ENCODE measurements at regions not wholly inside any gene's neighbourhood (a gene's known extent, or its start where the extent isn't known, plus 50 kb on each side); places are given as distances from the start of the nearest gene placed in this dataset.

DNA sequence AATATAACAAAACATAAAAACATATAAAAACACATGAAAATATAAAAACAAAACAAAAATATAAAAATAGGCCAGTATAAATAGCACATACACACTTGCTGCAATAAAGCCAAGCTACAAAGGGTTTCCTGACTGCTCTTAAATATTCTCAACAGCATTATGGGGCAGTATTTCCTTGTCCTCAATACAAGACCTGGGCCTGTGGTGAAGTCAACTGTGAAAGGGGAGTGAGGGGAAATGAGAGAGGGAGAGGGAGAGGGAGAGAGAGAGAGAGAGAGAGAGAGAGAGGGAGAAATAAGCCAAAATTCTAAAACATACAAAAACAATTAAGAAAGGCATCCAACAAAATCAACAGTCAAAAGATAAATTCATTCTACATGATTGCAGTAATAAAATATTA is 82.6 kb upstream of the NEDD4L start:
- Histone ChIP-seq H2BK5ac (ENCODE audit: low read depth, low read length, poor library complexity) (no peak overlapping the region), H4K12ac (ENCODE audit: low read depth, low read length) (no peak overlapping the region), H3K79me2 (ENCODE audit: control insufficient read depth, insufficient read depth, low read length, poor library complexity) (no peaks in the 10 kb centered on the region)

DNA sequence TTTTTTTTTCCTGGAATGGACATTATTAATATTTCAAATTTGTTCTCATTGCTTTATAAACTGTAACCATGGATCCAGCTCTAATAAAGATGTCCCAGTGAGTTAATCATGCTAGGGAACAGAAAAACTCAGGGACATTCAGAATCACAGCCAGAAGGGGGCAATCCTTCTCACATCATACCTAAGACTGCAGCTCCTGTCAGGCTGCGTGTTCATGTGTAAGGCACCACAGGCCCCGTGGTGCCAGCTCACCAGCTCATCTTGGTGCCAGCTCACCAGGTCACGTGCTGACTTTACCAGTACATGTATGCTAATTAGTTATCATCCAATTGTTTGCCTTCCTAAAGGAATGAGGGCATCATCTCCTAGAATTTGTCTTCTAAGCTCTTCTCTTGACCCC is 84.7 kb upstream of the NEDD4L start:
- no peak overlapping the region for H3K4ac ChIP-seq (ENCODE audit: low read depth, low read length)
- no peak overlapping the region for H4K91ac ChIP-seq (ENCODE audit: low read depth, low read length)
- no peak overlapping the region for H3K18ac ChIP-seq (ENCODE audit: low read length)
- H3K4me3 ChIP-seq (ENCODE audit: low read depth, low read length) = no peak overlapping the region
- no peaks in the 10 kb centered on the region for H3K36me3 ChIP-seq (ENCODE audit: control insufficient read depth in 1 of 2, insufficient read depth in 2 of 2, low read length in 2 of 2)
- no peak overlapping the region for H4K12ac ChIP-seq (ENCODE audit: low read depth, low read length)
- H2BK12ac ChIP-seq (ENCODE audit: low read length) = no peak overlapping the region
- H3K27ac ChIP-seq (ENCODE audit: low read depth, low read length) = no peak overlapping the region
- H4K8ac ChIP-seq (ENCODE audit: low read depth, low read length) = no peak overlapping the region
- no peak overlapping the region for H2BK120ac ChIP-seq (ENCODE audit: insufficient read depth, low read length, poor library complexity)
- H3K4me1 ChIP-seq (ENCODE audit: control insufficient read depth in 1 of 2, insufficient read depth in 2 of 2, low read length in 2 of 2) = no peaks in the 10 kb centered on the region
- H2AFZ ChIP-seq (ENCODE audit: insufficient read depth, low read length, poor library complexity) = no peak overlapping the region
- H3K4me2 ChIP-seq (ENCODE audit: low read length) = no peak overlapping the region
- no peak overlapping the region for H3K23ac ChIP-seq (ENCODE audit: low read length)
- no peaks in the 10 kb centered on the region for H3K79me1 ChIP-seq (ENCODE audit: low read length)
- peak in 1 of 2 donors; percentile 49 for DNase-seq
- no peaks in the 10 kb centered on the region for H3K27me3 ChIP-seq (ENCODE audit: insufficient read depth, low read length)
- H3K14ac ChIP-seq (ENCODE audit: low read length) = no peak overlapping the region
- H2AK5ac ChIP-seq (ENCODE audit: low read length) = no peak overlapping the region
- WGBS (ENCODE audit: extremely low coverage, insufficient coverage, insufficient read length) = no CpG with 5 or more reads among the region's 3 CpGs
- H3K9ac ChIP-seq (ENCODE audit: low read length) = no peak overlapping the region
- no peaks in the 10 kb centered on the region for H3K79me2 ChIP-seq (ENCODE audit: control insufficient read depth, insufficient read depth, low read length, poor library complexity)
- no peak overlapping the region for H2BK5ac ChIP-seq (ENCODE audit: low read depth, low read length, poor library complexity)
- H3K9me3 ChIP-seq (ENCODE audit: insufficient read depth, low read depth, low read length) = no peaks in the 10 kb centered on the region

More for the DNA sequence above, 82.6 kb upstream of the NEDD4L start:
- H3K23ac ChIP-seq (ENCODE audit: low read length) = no peak overlapping the region
- no peaks in the 10 kb centered on the region for H3K27me3 ChIP-seq (ENCODE audit: insufficient read depth, low read length)
- no peak overlapping the region for H4K8ac ChIP-seq (ENCODE audit: low read depth, low read length)
- H2AFZ ChIP-seq (ENCODE audit: insufficient read depth, low read length, poor library complexity) = no peak overlapping the region
- DNase-seq = no peak
- H3K4me2 ChIP-seq (ENCODE audit: low read length) = no peak overlapping the region
- no peak overlapping the region for H2BK12ac ChIP-seq (ENCODE audit: low read length)
- no peaks in the 10 kb centered on the region for H3K79me1 ChIP-seq (ENCODE audit: low read length)
- H3K36me3 ChIP-seq (ENCODE audit: control insufficient read depth in 1 of 2, insufficient read depth in 2 of 2, low read length in 2 of 2) = no peaks in the 10 kb centered on the region
- no peaks in the 10 kb centered on the region for H3K9me3 ChIP-seq (ENCODE audit: insufficient read depth, low read depth, low read length)
- H3K9ac ChIP-seq (ENCODE audit: low read length) = no peak overlapping the region
- H3K27ac ChIP-seq (ENCODE audit: low read depth, low read length) = no peak overlapping the region
- H2BK120ac ChIP-seq (ENCODE audit: insufficient read depth, low read length, poor library complexity) = no peak overlapping the region
- H3K14ac ChIP-seq (ENCODE audit: low read length) = no peak overlapping the region
- H3K4me1 ChIP-seq (ENCODE audit: control insufficient read depth in 1 of 2, insufficient read depth in 2 of 2, low read length in 2 of 2) = no peaks in the 10 kb centered on the region
- no peak overlapping the region for H3K4me3 ChIP-seq (ENCODE audit: low read depth, low read length)
- H4K91ac ChIP-seq (ENCODE audit: low read depth, low read length) = no peak overlapping the region
- no peak overlapping the region for H2AK5ac ChIP-seq (ENCODE audit: low read length)
- H3K4ac ChIP-seq (ENCODE audit: low read depth, low read length) = no peak overlapping the region
- H3K18ac ChIP-seq (ENCODE audit: low read length) = no peak overlapping the region

DNA sequence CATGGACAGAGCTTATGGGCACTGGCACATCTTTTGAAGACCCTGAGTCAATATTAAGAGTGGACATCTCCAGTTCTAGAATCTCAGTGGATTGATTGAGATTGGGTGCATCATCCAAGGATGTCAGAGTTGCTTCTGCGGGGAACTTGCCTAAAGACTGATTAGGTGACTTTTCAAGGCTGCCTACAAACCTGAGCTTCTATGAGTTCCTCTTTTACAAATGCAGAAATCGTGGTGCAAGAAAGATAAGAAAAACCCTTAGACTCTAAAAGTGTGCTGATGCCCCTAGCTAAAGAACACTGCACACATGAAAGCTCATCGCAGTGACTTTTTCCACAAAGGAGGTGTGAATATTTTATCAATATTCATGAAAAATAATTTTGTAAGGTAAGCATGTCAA is 86.8 kb upstream of the NEDD4L start:
- no peaks in the 10 kb centered on the region for H3K27me3 ChIP-seq (ENCODE audit: insufficient read depth, low read length)

DNA sequence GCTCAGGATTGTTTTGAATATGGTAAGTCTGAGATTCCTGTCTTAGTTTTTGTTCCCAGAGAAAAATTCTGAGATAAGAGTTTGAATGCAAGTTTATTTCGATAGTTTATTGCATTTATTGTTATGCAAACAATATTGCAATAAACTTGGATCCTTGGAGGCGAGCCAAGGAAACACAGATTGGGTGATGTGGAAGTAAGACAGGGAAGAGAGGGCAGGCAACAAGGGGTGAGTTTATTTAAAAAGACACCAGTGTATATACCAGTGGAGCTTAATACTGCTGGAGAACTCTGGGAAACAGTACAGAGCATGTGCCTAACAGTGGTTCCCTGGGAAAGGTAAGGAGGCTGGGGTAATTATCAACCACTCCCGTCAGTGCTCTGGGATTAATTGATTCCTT is 87.5 kb upstream of the NEDD4L start:
- Histone ChIP-seq H2BK5ac (ENCODE audit: low read depth, low read length, poor library complexity) (no peak overlapping the region), H2BK120ac (ENCODE audit: insufficient read depth, low read length, poor library complexity) (no peak overlapping the region), H3K14ac (ENCODE audit: low read length) (no peak overlapping the region), H2AFZ (ENCODE audit: insufficient read depth, low read length, poor library complexity) (no peak overlapping the region), H3K36me3 (ENCODE audit: control insufficient read depth in 1 of 2, insufficient read depth in 2 of 2, low read length in 2 of 2) (no peaks in the 10 kb centered on the region), H2BK12ac (ENCODE audit: low read length) (no peak overlapping the region), H3K79me1 (ENCODE audit: low read length) (no peaks in the 10 kb centered on the region), H3K4me2 (ENCODE audit: low read length) (no peak overlapping the region), H3K23ac (ENCODE audit: low read length) (no peak overlapping the region), H3K9ac (ENCODE audit: low read length) (no peak overlapping the region), H3K27me3 (ENCODE audit: insufficient read depth, low read length) (no peaks in the 10 kb centered on the region), H4K8ac (ENCODE audit: low read depth, low read length) (no peak overlapping the region), H4K91ac (ENCODE audit: low read depth, low read length) (no peak overlapping the region), H3K4me3 (ENCODE audit: low read depth, low read length) (no peak overlapping the region), H2AK5ac (ENCODE audit: low read length) (no peak overlapping the region), H3K18ac (ENCODE audit: low read length) (no peak overlapping the region), H3K27ac (ENCODE audit: low read depth, low read length) (no peak overlapping the region), H4K12ac (ENCODE audit: low read depth, low read length) (no peak overlapping the region), H3K4me1 (ENCODE audit: control insufficient read depth in 1 of 2, insufficient read depth in 2 of 2, low read length in 2 of 2) (no peaks in the 10 kb centered on the region), H3K9me3 (ENCODE audit: insufficient read depth, low read depth, low read length) (no peaks in the 10 kb centered on the region), H3K79me2 (ENCODE audit: control insufficient read depth, insufficient read depth, low read length, poor library complexity) (no peaks in the 10 kb centered on the region), H3K4ac (ENCODE audit: low read depth, low read length) (no peak overlapping the region)
- no peak for DNase-seq
- no CpG with 5 or more reads among the region's 3 CpGs for WGBS (ENCODE audit: extremely low coverage, insufficient coverage, insufficient read length)

More for the DNA sequence above, 86.8 kb upstream of the NEDD4L start:
- no peak overlapping the region for H3K4me2 ChIP-seq (ENCODE audit: low read length)
- H2AFZ ChIP-seq (ENCODE audit: insufficient read depth, low read length, poor library complexity) = no peak overlapping the region
- H3K4ac ChIP-seq (ENCODE audit: low read depth, low read length) = no peak overlapping the region
- no peak overlapping the region for H4K91ac ChIP-seq (ENCODE audit: low read depth, low read length)
- H2BK5ac ChIP-seq (ENCODE audit: low read depth, low read length, poor library complexity) = no peak overlapping the region
- no peak overlapping the region for H3K18ac ChIP-seq (ENCODE audit: low read length)
- DNase-seq = no peak
- no peak overlapping the region for H2BK120ac ChIP-seq (ENCODE audit: insufficient read depth, low read length, poor library complexity)
- H3K9ac ChIP-seq (ENCODE audit: low read length) = no peak overlapping the region
- H2AK5ac ChIP-seq (ENCODE audit: low read length) = no peak overlapping the region
- no peak overlapping the region for H3K14ac ChIP-seq (ENCODE audit: low read length)
- no peaks in the 10 kb centered on the region for H3K36me3 ChIP-seq (ENCODE audit: control insufficient read depth in 1 of 2, insufficient read depth in 2 of 2, low read length in 2 of 2)
- no peak overlapping the region for H3K23ac ChIP-seq (ENCODE audit: low read length)
- no peak overlapping the region for H2BK12ac ChIP-seq (ENCODE audit: low read length)
- no peak overlapping the region for H3K4me3 ChIP-seq (ENCODE audit: low read depth, low read length)
- no peak overlapping the region for H4K12ac ChIP-seq (ENCODE audit: low read depth, low read length)
- no peaks in the 10 kb centered on the region for H3K79me2 ChIP-seq (ENCODE audit: control insufficient read depth, insufficient read depth, low read length, poor library complexity)
- H4K8ac ChIP-seq (ENCODE audit: low read depth, low read length) = no peak overlapping the region
- no peaks in the 10 kb centered on the region for H3K4me1 ChIP-seq (ENCODE audit: control insufficient read depth in 1 of 2, insufficient read depth in 2 of 2, low read length in 2 of 2)
- H3K27ac ChIP-seq (ENCODE audit: low read depth, low read length) = no peak overlapping the region
- no CpG with 5 or more reads among the region's 3 CpGs for WGBS (ENCODE audit: extremely low coverage, insufficient coverage, insufficient read length)
- no peaks in the 10 kb centered on the region for H3K79me1 ChIP-seq (ENCODE audit: low read length)
- no peaks in the 10 kb centered on the region for H3K9me3 ChIP-seq (ENCODE audit: insufficient read depth, low read depth, low read length)
